Ovary (tissue), 7 donors: ENCODE measurements at regions not wholly inside any gene's neighbourhood (a gene's known extent, or its start where the extent isn't known, plus 50 kb on each side); places are given as distances from the start of the nearest gene placed in this dataset.

ENCODE experiments used
- DNase-seq, 5 donors: peaks; one replicate each; pipeline ENCODE4 v3.0.0-alpha.2; 2019 to 2020
- H3K27ac ChIP-seq, 2 donors: fragments of 200-600 bp; one replicate each; pipeline versions ENCODE4 v1.5.1 to v1.8.0; 2019 to 2022
- H3K27me3 ChIP-seq: fragments of 200-600 bp; one replicate; pipeline ENCODE4 v1.8.0; 2022
- H3K36me3 ChIP-seq: fragments of 200-600 bp; sonication (generic); one replicate; pipeline ENCODE4 v1.5.1; 2019
- H3K4me1 ChIP-seq: one replicate; pipeline ENCODE4 v1.8.1; 2013; ENCODE audit warnings: mild to moderate bottlenecking, moderate library complexity; ENCODE audit not compliant: insufficient read depth
- H3K4me3 ChIP-seq: fragments of 200-600 bp; sonication (generic); one replicate; pipeline ENCODE4 v1.5.1; 2017
- H3K9me3 ChIP-seq, 2 donors: fragments of 200-600 bp in 1 of 2; sonication (generic) in 1 of 2; one replicate each; pipeline versions ENCODE4 v1.5.1 to v1.8.1; 2013 to 2019; ENCODE audit warnings: mild to moderate bottlenecking in 1 of 2, moderate library complexity in 1 of 2
- CTCF ChIP-seq, 3 donors: fragments of 450-650 bp in 2 of 3; fragments of 200-600 bp in 1 of 3; IDR thresholded peaks; one replicate each; pipeline versions ENCODE4 v1.5.1 to v1.8.0; 2016 to 2022; ENCODE audit warnings: antibody characterized with exemption in 3 of 3, mild to moderate bottlenecking in 1 of 3
- EP300 ChIP-seq: sonication (generic); formaldehyde crosslinking; IDR thresholded peaks from one replicate; pipeline ENCODE4 v1.6.1; 2017; ENCODE audit warnings: antibody characterized with exemption
- POLR2A ChIP-seq: fragments of 450-650 bp; IDR thresholded peaks from one replicate; pipeline ENCODE4 v1.6.1; 2017; ENCODE audit warnings: antibody characterized with exemption, mild to moderate bottlenecking, moderate library complexity
- WGBS, 3 donors: extraction: QIAGEN DNeasy Blood & Tissue Kit in 1 of 3; methylation state at CpG; one replicate each; pipeline versions ENCODE4 v1.1.5 to v1.1.7; 2013 to 2017; 5-methylcytosine and 5-hydroxymethylcytosine counted together
- intact Hi-C, 4 donors: fragments of 100-400 bp; cut with DNase I; formaldehyde crosslinking; loops; one replicate each; pipeline versions ENCODE4 v1.11.0 to v1.15.1; 2022 to 2023
- donor health status: DM: no; HTN: no; CAD: no; lungs with moderate emphysema.
- donor health status: DM: no; HTN: no; CAD: no.
- donor health status: Bipolar disorder and iron deficiency.
- donor health status: DM: no; HTN: no; CAD: no.
- donor health status: DM: yes; HTN: yes; CAD: no.

GRCh38 chr21:18869104-18869503 lies 465.5 kb upstream of the TMPRSS15 start:
- Histone ChIP-seq H3K27ac (no peak overlapping the region), H3K27me3 (no peaks in the 10 kb centered on the region), H3K36me3 (no peaks in the 10 kb centered on the region), H3K4me3 (no peak overlapping the region), H3K4me1 (no peaks in the 10 kb centered on the region), H3K9me3 (no peaks in the 10 kb centered on the region)
- intact Hi-C loops, result no loop called here
- DNase-seq, result no peak
- TF ChIP-seq POLR2A (no peak), EP300 (no peak), CTCF (IDR thresholded peaks at IDR 0.05) (no peak)
- 0 to 47% (median 0%) methylated on average over 1 of the region's 1 CpG for WGBS, 3 donors

GRCh38 chr21:18877917-18878316 lies 474.3 kb upstream of the TMPRSS15 start:
- Histone ChIP-seq H3K27me3 (no peaks in the 10 kb centered on the region), H3K4me1 (no peaks in the 10 kb centered on the region), H3K27ac (no peak overlapping the region), H3K4me3 (no peak overlapping the region), H3K9me3 (no peaks in the 10 kb centered on the region), H3K36me3 (no peaks in the 10 kb centered on the region)
- 25 to 38% (median 31%) methylated on average over 9 of the region's 9 CpGs for WGBS, 3 donors
- no peak for DNase-seq
- TF ChIP-seq POLR2A (no peak), EP300 (no peak), CTCF (IDR thresholded peaks at IDR 0.05) (no peak)
- intact Hi-C loops, result no loop called here

- Histone ChIP-seq H3K27ac (no peak overlapping the region), H3K4me3 (no peak overlapping the region), H3K9me3 (no peaks in the 10 kb centered on the region), H3K27me3 (no peaks in the 10 kb centered on the region), H3K36me3 (no peaks in the 10 kb centered on the region), H3K4me1 (no peaks in the 10 kb centered on the region)
- intact Hi-C loops, result no loop called here
- 84 to 90% (median 89%) methylated on average over 4 of the region's 4 CpGs for WGBS, 3 donors
- DNase-seq, result no peak
- no peak for TF ChIP-seq CTCF (IDR thresholded peaks at IDR 0.05)
- TF ChIP-seq POLR2A, result no peak
- no peak for TF ChIP-seq EP300
Measured at GRCh38 chr21:18887922-18888602, 484.5 kb upstream of the TMPRSS15 start.

GRCh38 chr21:18893406-18893805 lies 489.8 kb upstream of the TMPRSS15 start:
- Histone ChIP-seq H3K4me3 (no peak overlapping the region), H3K9me3 (no peaks in the 10 kb centered on the region), H3K4me1 (no peaks in the 10 kb centered on the region), H3K36me3 (no peaks in the 10 kb centered on the region), H3K27ac (no peak overlapping the region), H3K27me3 (no peaks in the 10 kb centered on the region)
- intact Hi-C loops, result no loop called here
- DNase-seq, result no peak
- WGBS, 3 donors, result 30 to 59% (median 44%) methylated on average over 2 of the region's 2 CpGs
- TF ChIP-seq EP300, result no peak
- no peak for TF ChIP-seq CTCF (IDR thresholded peaks at IDR 0.05)
- TF ChIP-seq POLR2A, result no peak
